Stomach (tissue), 8 donors: ENCODE measurements at regions not wholly inside any gene's neighbourhood (a gene's known extent, or its start where the extent isn't known, plus 50 kb on each side); places are given as distances from the start of the nearest gene placed in this dataset.

ENCODE experiments used
- DNase-seq, 2 donors: peaks; one replicate each; pipeline versions ENCODE4 v3.0.0 to v3.0.0-alpha.2; 2013 to 2019
- H3K27ac ChIP-seq, 5 donors: fragments of 200-600 bp in 4 of 5; sonication (generic) in 4 of 5; one replicate each; pipeline ENCODE4 v1.5.1; 2013 to 2019; ENCODE audit warnings: mild to moderate bottlenecking in 1 of 5, moderate library complexity in 1 of 5
- H3K27me3 ChIP-seq, 3 donors: fragments of 200-600 bp; sonication (generic); one replicate each; pipeline ENCODE4 v1.5.1; 2017 to 2019; ENCODE audit warnings: mixed run types in 1 of 3
- H3K36me3 ChIP-seq, 4 donors: fragments of 200-600 bp; sonication (generic); 1 replicate in 3 of 4; 2 replicates in 1 of 4; pipeline ENCODE4 v1.5.1; 2016 to 2019
- H3K4me1 ChIP-seq, 4 donors: fragments of 200-600 bp; sonication (generic); one replicate each; pipeline ENCODE4 v1.5.1; 2016 to 2019
- H3K4me3 ChIP-seq, 4 donors: fragments of 200-600 bp; sonication (generic) in 3 of 4; one replicate each; pipeline ENCODE4 v1.5.1; 2016 to 2019; ENCODE audit warnings: mild to moderate bottlenecking in 1 of 4
- H3K9me3 ChIP-seq, 4 donors: fragments of 200-600 bp; sonication (generic); one replicate each; pipeline ENCODE4 v1.5.1; 2016 to 2019
- EP300 ChIP-seq: sonication (generic); formaldehyde crosslinking; IDR thresholded peaks from one replicate; pipeline ENCODE4 v1.6.1; 2017; ENCODE audit warnings: antibody characterized with exemption
- POLR2A ChIP-seq, 4 donors: fragments of 450-650 bp; IDR thresholded peaks; one replicate each; pipeline ENCODE4 v1.6.1; 2016; ENCODE audit warnings: antibody characterized with exemption in 4 of 4, control low read depth in 2 of 4, mild to moderate bottlenecking in 1 of 4, moderate library complexity in 1 of 4
- POLR2AphosphoS5 ChIP-seq, 3 donors: sonication (generic); formaldehyde crosslinking; IDR thresholded peaks; one replicate each; pipeline ENCODE4 v1.6.1; 2016; ENCODE audit warnings: antibody characterized with exemption in 3 of 3
- whole genome bisulfite sequencing, 5 donors: extraction: QIAGEN DNeasy Blood & Tissue Kit in 3 of 5; methylation state at CpG; one replicate each; pipeline versions ENCODE4 v1.1.5 to v1.1.7; 2013 to 2018; 5-methylcytosine and 5-hydroxymethylcytosine counted together
- intact Hi-C: fragments of 100-400 bp; cut with DNase I; formaldehyde crosslinking; loops from one replicate; pipeline ENCODE4 v1.15.1; 2023; ENCODE audit warnings: low total_unique reads
- TF ChIP-seq, protein P1 (sequence below), 7 experiments: fragments of 450-650 bp in 4 of 7; fragments of 200-600 bp in 3 of 7; sonication (generic) in 3 of 7; IDR thresholded peaks; one replicate each; pipeline ENCODE4 v1.5.1; 2016 to 2019; ENCODE audit warnings: antibody characterized with exemption in 7 of 7, control low read depth in 2 of 7, mild to moderate bottlenecking in 1 of 7
- donor health status: healthy with polysubstance abuse.
- donor health status: Bipolar disorder and iron deficiency.
- donor health status: healthy.

GRCh38 chr1:218891577-218891976 is 282.1 kb upstream of the LYPLAL1 start:
- DNase-seq: peak in 1 of 2 donors; percentile 18
- TF ChIP-seq POLR2AphosphoS5 (IDR thresholded peaks at IDR 0.05) (no peak), EP300 (no peak), POLR2A (IDR thresholded peaks at IDR 0.05) (no peak)
- TF ChIP-seq, protein P1, sequence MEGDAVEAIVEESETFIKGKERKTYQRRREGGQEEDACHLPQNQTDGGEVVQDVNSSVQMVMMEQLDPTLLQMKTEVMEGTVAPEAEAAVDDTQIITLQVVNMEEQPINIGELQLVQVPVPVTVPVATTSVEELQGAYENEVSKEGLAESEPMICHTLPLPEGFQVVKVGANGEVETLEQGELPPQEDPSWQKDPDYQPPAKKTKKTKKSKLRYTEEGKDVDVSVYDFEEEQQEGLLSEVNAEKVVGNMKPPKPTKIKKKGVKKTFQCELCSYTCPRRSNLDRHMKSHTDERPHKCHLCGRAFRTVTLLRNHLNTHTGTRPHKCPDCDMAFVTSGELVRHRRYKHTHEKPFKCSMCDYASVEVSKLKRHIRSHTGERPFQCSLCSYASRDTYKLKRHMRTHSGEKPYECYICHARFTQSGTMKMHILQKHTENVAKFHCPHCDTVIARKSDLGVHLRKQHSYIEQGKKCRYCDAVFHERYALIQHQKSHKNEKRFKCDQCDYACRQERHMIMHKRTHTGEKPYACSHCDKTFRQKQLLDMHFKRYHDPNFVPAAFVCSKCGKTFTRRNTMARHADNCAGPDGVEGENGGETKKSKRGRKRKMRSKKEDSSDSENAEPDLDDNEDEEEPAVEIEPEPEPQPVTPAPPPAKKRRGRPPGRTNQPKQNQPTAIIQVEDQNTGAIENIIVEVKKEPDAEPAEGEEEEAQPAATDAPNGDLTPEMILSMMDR (IDR thresholded peaks at IDR 0.05): no peak
- 45 to 56% (median 52%) methylated on average over 5 of the region's 5 CpGs for WGBS, 5 donors
- Histone ChIP-seq H3K27me3 (no peaks in the 10 kb centered on the region), H3K36me3 (no peaks in the 10 kb centered on the region), H3K4me1 (peaks cover 0 to 6% (median 0%) of the 10 kb centered on the region in 4 donors), H3K9me3 (no peaks in the 10 kb centered on the region), H3K4me3 (no peak overlapping the region), H3K27ac (no peak overlapping the region)
- intact Hi-C loops: no loop called here

GRCh38 chr1:218895064-218895587 is 278.6 kb upstream of the LYPLAL1 start:
- 55 to 71% (median 61%) methylated on average over 3 of the region's 3 CpGs for WGBS, 5 donors
- H3K27me3 ChIP-seq: no peaks in the 10 kb centered on the region
- no peak overlapping the region for H3K27ac ChIP-seq
- intact Hi-C loops: no loop called here
- H3K4me3 ChIP-seq: no peak overlapping the region
- no peaks in the 10 kb centered on the region for H3K36me3 ChIP-seq
- no peaks in the 10 kb centered on the region for H3K9me3 ChIP-seq
- peaks cover 0 to 6% (median 0%) of the 10 kb centered on the region in 4 donors for H3K4me1 ChIP-seq
- TF ChIP-seq POLR2A (IDR thresholded peaks at IDR 0.05): no peak
- TF ChIP-seq, protein P1 (IDR thresholded peaks at IDR 0.05): no peak
- no peak for TF ChIP-seq EP300
- TF ChIP-seq POLR2AphosphoS5 (IDR thresholded peaks at IDR 0.05): no peak
- no peak for DNase-seq

DNA sequence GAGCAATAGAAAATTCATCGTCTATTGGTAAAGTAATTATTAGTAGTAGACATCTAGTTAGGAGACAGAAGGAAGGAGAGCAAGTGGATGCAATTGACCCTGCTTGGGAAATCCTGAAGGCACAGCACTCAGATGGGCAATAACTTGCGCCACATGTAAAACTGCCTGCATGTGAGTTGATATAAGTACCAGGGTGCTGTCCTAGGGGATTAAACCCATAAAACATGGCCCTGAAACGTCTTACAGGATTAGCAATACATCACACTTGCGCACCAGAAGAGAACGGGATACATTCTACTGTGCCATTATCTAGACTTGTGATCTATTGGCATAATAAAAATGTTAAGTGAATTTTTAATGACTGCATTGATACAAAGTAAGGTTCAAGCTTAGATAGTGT is 277.5 kb upstream of the LYPLAL1 start:
- TF ChIP-seq POLR2AphosphoS5 (IDR thresholded peaks at IDR 0.05): no peak
- TF ChIP-seq POLR2A (IDR thresholded peaks at IDR 0.05): no peak
- TF ChIP-seq EP300: no peak
- TF ChIP-seq, protein P1 (IDR thresholded peaks at IDR 0.05): no peak
- Histone ChIP-seq H3K36me3 (no peaks in the 10 kb centered on the region), H3K27ac (no peak overlapping the region), H3K4me1 (peaks cover 0 to 6% (median 0%) of the 10 kb centered on the region in 4 donors), H3K4me3 (no peak overlapping the region), H3K9me3 (no peaks in the 10 kb centered on the region), H3K27me3 (no peaks in the 10 kb centered on the region)
- intact Hi-C loops: no loop called here
- no peak for DNase-seq
- WGBS, 5 donors: 82 to 89% (median 88%) methylated on average over 5 of the region's 5 CpGs

DNA sequence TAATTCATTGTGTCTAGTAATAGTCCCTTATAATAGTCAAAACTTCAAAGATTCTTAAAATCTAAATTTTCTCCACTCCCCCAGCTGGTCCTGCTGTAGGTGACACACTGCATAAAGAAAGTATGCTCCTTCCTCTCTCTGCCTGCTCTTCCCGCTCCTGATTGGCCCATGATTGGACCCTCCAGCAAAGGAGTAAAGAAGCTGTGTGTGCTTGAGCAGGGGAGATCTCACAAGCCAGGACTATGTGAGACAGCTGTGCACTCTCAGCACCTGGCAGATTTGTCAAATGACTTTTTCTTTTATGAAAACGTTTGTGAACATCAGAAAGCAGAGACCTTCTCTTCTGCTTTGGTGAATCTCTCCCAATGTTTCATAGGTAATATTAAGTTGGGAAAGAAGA is 274.8 kb upstream of the LYPLAL1 start:
- 26 to 59% (median 39%) methylated on average over 2 of the region's 2 CpGs for WGBS, 5 donors
- no peaks in the 10 kb centered on the region for H3K27me3 ChIP-seq
- H3K4me1 ChIP-seq: no peaks in the 10 kb centered on the region
- no peaks in the 10 kb centered on the region for H3K36me3 ChIP-seq
- H3K27ac ChIP-seq: no peak overlapping the region
- intact Hi-C loops: no loop called here
- H3K9me3 ChIP-seq: no peaks in the 10 kb centered on the region
- H3K4me3 ChIP-seq: no peak overlapping the region
- TF ChIP-seq POLR2A (IDR thresholded peaks at IDR 0.05) (no peak), POLR2AphosphoS5 (IDR thresholded peaks at IDR 0.05) (no peak), EP300 (no peak)
- TF ChIP-seq, protein P1 (IDR thresholded peaks at IDR 0.05): no peak
- DNase-seq: no peak
